ENCODE measurements at regions not wholly inside any gene's neighbourhood (a gene's known extent, or its start where the extent isn't known, plus 50 kb on each side); places are given as distances from the start of the nearest gene placed in this dataset.

GRCh38 chr14:83541147-83541546 is 1988.8 kb upstream of the FLRT2 start:
- Histone ChIP-seq H3K9me3 (ENCODE audit: control insufficient read depth in 4 of 4, insufficient read depth in 3 of 4, low read length in 3 of 4) (peaks cover 0 to 3% (median 0%) of the 10 kb centered on the region in 4 donors), H3K36me3 (ENCODE audit: control insufficient read depth in 4 of 4, insufficient read depth in 4 of 4, low read length in 4 of 4) (no peaks in the 10 kb centered on the region), H3K27ac (ENCODE audit: low read depth in 1 of 2, low read length in 1 of 2) (no peak overlapping the region), H3K27me3 (ENCODE audit: control insufficient read depth in 3 of 3, insufficient read depth in 3 of 3, low read length in 2 of 3) (no peaks in the 10 kb centered on the region), H3K4me1 (ENCODE audit: control insufficient read depth in 5 of 5, insufficient read depth in 5 of 5, low read length in 5 of 5) (no peaks in the 10 kb centered on the region), H3K9ac (ENCODE audit: insufficient read depth in 1 of 2, low read length in 2 of 2) (no peak overlapping the region), H3K4me3 (no peak overlapping the region)
- no peak for DNase-seq
- ATAC-seq (ENCODE audit: insufficient read depth, low FRiP score): no peak
- TF ChIP-seq CTCF (IDR thresholded peaks at IDR 0.05; ENCODE audit: control extremely low read depth, extremely low read depth): no peak
- 90 to 93% methylated on average over 13 of the region's 13 CpGs for WGBS, 2 donors

- ATAC-seq (ENCODE audit: insufficient read depth, low FRiP score): no peak
- no peaks in the 10 kb centered on the region for H3K36me3 ChIP-seq (ENCODE audit: control insufficient read depth in 4 of 4, insufficient read depth in 4 of 4, low read length in 4 of 4)
- H3K9me3 ChIP-seq (ENCODE audit: control insufficient read depth in 4 of 4, insufficient read depth in 3 of 4, low read length in 3 of 4): no peaks in the 10 kb centered on the region
- peaks cover 0 to 2% (median 0%) of the 10 kb centered on the region in 5 donors for H3K4me1 ChIP-seq (ENCODE audit: control insufficient read depth in 5 of 5, insufficient read depth in 5 of 5, low read length in 5 of 5)
- no peaks in the 10 kb centered on the region for H3K27me3 ChIP-seq (ENCODE audit: control insufficient read depth in 3 of 3, insufficient read depth in 3 of 3, low read length in 2 of 3)
- DNase-seq: no peak
- WGBS, 2 donors: 53 to 65% methylated on average over 5 of the region's 5 CpGs
- H3K27ac ChIP-seq (ENCODE audit: low read depth in 1 of 2, low read length in 1 of 2): no peak overlapping the region
- H3K9ac ChIP-seq (ENCODE audit: insufficient read depth in 1 of 2, low read length in 2 of 2): no peak overlapping the region
- TF ChIP-seq CTCF (IDR thresholded peaks at IDR 0.05; ENCODE audit: control extremely low read depth, extremely low read depth): no peak
- H3K4me3 ChIP-seq: no peak overlapping the region
Measured at GRCh38 chr14:83548061-83548839, 1981.7 kb upstream of the FLRT2 start.

- Histone ChIP-seq H3K4me3 (no peak overlapping the region), H3K27ac (ENCODE audit: low read depth in 1 of 2, low read length in 1 of 2) (no peak overlapping the region), H3K36me3 (ENCODE audit: control insufficient read depth in 4 of 4, insufficient read depth in 4 of 4, low read length in 4 of 4) (no peaks in the 10 kb centered on the region), H3K9me3 (ENCODE audit: control insufficient read depth in 4 of 4, insufficient read depth in 3 of 4, low read length in 3 of 4) (peaks cover 0 to 3% (median 0%) of the 10 kb centered on the region in 4 donors), H3K27me3 (ENCODE audit: control insufficient read depth in 3 of 3, insufficient read depth in 3 of 3, low read length in 2 of 3) (no peaks in the 10 kb centered on the region), H3K9ac (ENCODE audit: insufficient read depth in 1 of 2, low read length in 2 of 2) (no peak overlapping the region), H3K4me1 (ENCODE audit: control insufficient read depth in 5 of 5, insufficient read depth in 5 of 5, low read length in 5 of 5) (no peaks in the 10 kb centered on the region)
- WGBS, 2 donors: 79 to 92% methylated on average over 2 of the region's 2 CpGs
- DNase-seq (no peak), ATAC-seq (ENCODE audit: insufficient read depth, low FRiP score) (no peak)
- no peak for TF ChIP-seq CTCF (IDR thresholded peaks at IDR 0.05; ENCODE audit: control extremely low read depth, extremely low read depth)
Measured at GRCh38 chr14:83556065-83556464, 1973.9 kb upstream of the FLRT2 start.
